MM.1S (cell line): ENCODE measurements at regions not wholly inside any gene's neighbourhood (a gene's known extent, or its start where the extent isn't known, plus 50 kb on each side); places are given as distances from the start of the nearest gene placed in this dataset.

ENCODE experiments used
- DNase-seq: peaks from one replicate; pipeline ENCODE4 v3.0.0-alpha.2; 2015
- H2AFZ ChIP-seq: fragments of 300-600 bp; sonication (generic); 2 replicates; pipeline ENCODE4 v1.6.0; 2016; ENCODE audit warnings: antibody characterized with exemption, low read length
- H3F3A ChIP-seq: fragments of 300-600 bp; sonication (generic); 2 replicates; pipeline ENCODE4 v1.6.1; 2016; ENCODE audit warnings: mild to moderate bottlenecking, antibody characterized with exemption, low read length, moderate library complexity, mixed read lengths; ENCODE audit not compliant: insufficient read depth
- H3K27ac ChIP-seq: fragments of 300-600 bp; sonication (generic); 2 replicates; pipeline ENCODE4 v1.5.1; 2016; ENCODE audit warnings: mild to moderate bottlenecking, low read length
- H3K27me3 ChIP-seq: fragments of 300-600 bp; sonication (generic); replicated peaks from 2 replicates; pipeline ENCODE4 v1.6.0; 2016; ENCODE audit warnings: low read length; ENCODE audit not compliant: insufficient read depth
- H3K36me3 ChIP-seq: fragments of 300-600 bp; sonication (generic); replicated peaks from 2 replicates; pipeline ENCODE4 v1.6.1; 2016; ENCODE audit warnings: mild to moderate bottlenecking, low read length, mixed read lengths; ENCODE audit not compliant: insufficient read depth
- H3K4me1 ChIP-seq: fragments of 300-600 bp; sonication (generic); 2 replicates; pipeline ENCODE4 v1.6.1; 2016; ENCODE audit warnings: low read length, mixed read lengths
- H3K4me2 ChIP-seq: fragments of 300-600 bp; sonication (generic); 2 replicates; pipeline ENCODE4 v1.6.0; 2016; ENCODE audit warnings: low read depth, low read length
- H3K4me3 ChIP-seq: fragments of 300-600 bp; sonication (generic); 2 replicates; pipeline ENCODE4 v1.5.1; 2016; ENCODE audit warnings: low read length, mixed read lengths
- H3K79me2 ChIP-seq: fragments of 300-600 bp; sonication (generic); 2 replicates; pipeline ENCODE4 v1.6.1; 2016; ENCODE audit warnings: mixed run types, low read length, mixed read lengths
- H3K9ac ChIP-seq: fragments of 300-600 bp; sonication (generic); 2 replicates; pipeline ENCODE4 v1.6.1; 2016; ENCODE audit warnings: low read length, mixed read lengths
- H3K9me2 ChIP-seq: fragments of 300-600 bp; sonication (generic); replicated peaks from 2 replicates; pipeline ENCODE4 v1.6.1; 2016; ENCODE audit warnings: mild to moderate bottlenecking, low read length, mixed read lengths; ENCODE audit not compliant: insufficient read depth
- H3K9me3 ChIP-seq: fragments of 300-600 bp; sonication (generic); replicated peaks from 2 replicates; pipeline ENCODE4 v1.6.1; 2016; ENCODE audit warnings: mild to moderate bottlenecking, low read length, mixed read lengths; ENCODE audit not compliant: insufficient read depth
- H4K20me1 ChIP-seq: fragments of 300-600 bp; sonication (generic); 2 replicates; pipeline ENCODE4 v1.6.1; 2016; ENCODE audit warnings: mild to moderate bottlenecking, low read length, moderate library complexity, mixed read lengths; ENCODE audit not compliant: insufficient read depth
- EZH2 ChIP-seq: fragments of 300-600 bp; sonication (generic); optimal IDR thresholded peaks from 2 replicates; pipeline ENCODE3; 2017; ENCODE audit warnings: low read depth, mild to moderate bottlenecking, antibody characterized with exemption, low read length, mixed read lengths
- EZH2phosphoT487 ChIP-seq: fragments of 300-600 bp; sonication (generic); IDR thresholded peaks from 2 replicates; pipeline ENCODE4 v1.6.1; 2018; ENCODE audit warnings: antibody characterized with exemption, low read length
- TF ChIP-seq, protein P1 (sequence below): fragments of 300-600 bp; sonication (generic); IDR thresholded peaks from 2 replicates; pipeline ENCODE4 v1.5.1; 2016; ENCODE audit warnings: antibody characterized with exemption, low read length, mixed read lengths

DNA sequence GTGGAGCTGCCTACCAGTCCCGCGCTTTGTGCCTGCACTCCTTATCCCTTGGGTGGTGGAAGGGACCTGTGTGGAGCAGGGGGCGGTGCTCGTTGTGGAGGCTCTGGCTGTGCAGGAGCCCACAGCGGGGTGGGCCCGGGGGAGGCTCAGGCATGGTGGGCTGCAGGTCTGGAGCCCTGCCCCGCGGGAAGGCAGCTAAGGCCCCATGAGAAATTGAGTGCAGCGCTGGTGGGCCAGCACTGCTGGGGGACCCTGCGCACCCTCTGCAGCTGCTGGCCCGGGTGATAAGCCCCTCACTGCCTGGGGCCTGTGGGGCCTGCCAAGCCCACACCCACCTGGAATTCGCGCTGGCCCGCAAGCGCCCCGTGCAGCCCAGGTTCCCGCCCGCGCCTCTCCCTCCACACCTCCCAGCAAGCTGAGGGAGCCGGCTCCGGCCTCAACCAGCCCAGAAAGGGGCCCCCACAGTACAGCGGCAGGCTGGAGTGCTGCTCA, 859.6 kb upstream of the KCND2 start:
- H3K79me2 ChIP-seq: no peaks in the 10 kb centered on the region
- no peaks in the 10 kb centered on the region for H3K36me3 ChIP-seq
- no peak overlapping the region for H3K4me2 ChIP-seq
- no peaks in the 10 kb centered on the region for H3K9me2 ChIP-seq
- TF ChIP-seq EZH2 (no peak), EZH2phosphoT487 (no peak)
- TF ChIP-seq, protein P1, sequence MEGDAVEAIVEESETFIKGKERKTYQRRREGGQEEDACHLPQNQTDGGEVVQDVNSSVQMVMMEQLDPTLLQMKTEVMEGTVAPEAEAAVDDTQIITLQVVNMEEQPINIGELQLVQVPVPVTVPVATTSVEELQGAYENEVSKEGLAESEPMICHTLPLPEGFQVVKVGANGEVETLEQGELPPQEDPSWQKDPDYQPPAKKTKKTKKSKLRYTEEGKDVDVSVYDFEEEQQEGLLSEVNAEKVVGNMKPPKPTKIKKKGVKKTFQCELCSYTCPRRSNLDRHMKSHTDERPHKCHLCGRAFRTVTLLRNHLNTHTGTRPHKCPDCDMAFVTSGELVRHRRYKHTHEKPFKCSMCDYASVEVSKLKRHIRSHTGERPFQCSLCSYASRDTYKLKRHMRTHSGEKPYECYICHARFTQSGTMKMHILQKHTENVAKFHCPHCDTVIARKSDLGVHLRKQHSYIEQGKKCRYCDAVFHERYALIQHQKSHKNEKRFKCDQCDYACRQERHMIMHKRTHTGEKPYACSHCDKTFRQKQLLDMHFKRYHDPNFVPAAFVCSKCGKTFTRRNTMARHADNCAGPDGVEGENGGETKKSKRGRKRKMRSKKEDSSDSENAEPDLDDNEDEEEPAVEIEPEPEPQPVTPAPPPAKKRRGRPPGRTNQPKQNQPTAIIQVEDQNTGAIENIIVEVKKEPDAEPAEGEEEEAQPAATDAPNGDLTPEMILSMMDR: no peak
- no peak overlapping the region for H3K9ac ChIP-seq
- H4K20me1 ChIP-seq: no peaks in the 10 kb centered on the region
- H3K4me3 ChIP-seq: no peak overlapping the region
- no peak for DNase-seq
- H3K27me3 ChIP-seq: no peaks in the 10 kb centered on the region
- H3K4me1 ChIP-seq: no peaks in the 10 kb centered on the region
- no peak overlapping the region for H2AFZ ChIP-seq
- no peaks in the 10 kb centered on the region for H3F3A ChIP-seq
- no peaks in the 10 kb centered on the region for H3K9me3 ChIP-seq
- H3K27ac ChIP-seq: no peak overlapping the region

DNA sequence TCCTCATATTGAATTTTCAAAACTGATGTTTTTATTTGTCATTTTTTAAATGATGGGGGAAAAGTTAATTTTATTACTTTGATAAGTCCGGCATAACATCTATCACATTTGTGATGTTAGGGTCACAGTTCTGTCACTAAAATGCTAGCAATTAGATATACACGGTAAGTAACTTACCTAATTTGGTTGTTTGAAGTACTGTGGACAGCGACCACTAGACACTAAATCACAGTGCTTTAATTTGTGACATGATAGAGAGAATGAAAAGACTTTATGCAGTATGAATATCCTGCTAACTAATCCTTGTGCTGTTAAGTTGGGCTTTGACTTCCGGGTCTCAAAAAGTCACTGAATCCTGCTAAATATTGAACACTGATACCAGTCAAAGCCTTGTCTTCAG, 857.3 kb upstream of the KCND2 start:
- H3K79me2 ChIP-seq: no peaks in the 10 kb centered on the region
- no peak overlapping the region for H3K4me3 ChIP-seq
- no peaks in the 10 kb centered on the region for H3K36me3 ChIP-seq
- no peak overlapping the region for H3K9ac ChIP-seq
- H3F3A ChIP-seq: no peaks in the 10 kb centered on the region
- no peak overlapping the region for H3K4me2 ChIP-seq
- no peak overlapping the region for H3K27ac ChIP-seq
- no peaks in the 10 kb centered on the region for H3K9me3 ChIP-seq
- no peaks in the 10 kb centered on the region; the same call in 1 of the 2 replicates for H3K9me2 ChIP-seq
- H3K4me1 ChIP-seq: no peaks in the 10 kb centered on the region
- H4K20me1 ChIP-seq: no peaks in the 10 kb centered on the region
- no peak overlapping the region for H2AFZ ChIP-seq
- TF ChIP-seq EZH2 (no peak), EZH2phosphoT487 (no peak)
- TF ChIP-seq, protein P1: no peak
- DNase-seq: no peak
- no peaks in the 10 kb centered on the region for H3K27me3 ChIP-seq

DNA sequence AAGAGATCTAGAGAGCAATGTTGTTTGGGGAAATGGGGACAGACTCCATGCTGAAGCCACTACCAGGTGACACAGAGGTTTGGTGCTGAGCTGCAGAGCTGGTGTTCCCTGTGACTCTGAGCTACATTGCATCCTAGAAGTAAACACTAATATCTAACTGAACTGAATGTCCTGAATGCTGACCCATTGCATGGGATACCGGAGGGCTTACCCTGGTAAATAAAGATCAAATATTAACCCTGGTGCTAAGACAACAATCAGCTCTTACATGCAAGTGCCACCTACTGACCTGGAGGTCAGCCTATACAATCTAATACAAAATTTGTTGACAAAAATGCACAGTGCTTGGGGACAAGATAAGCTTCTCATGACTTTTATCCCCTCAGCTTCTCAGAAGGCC, 851.3 kb upstream of the KCND2 start:
- Histone ChIP-seq H3K9me2 (no peaks in the 10 kb centered on the region; the same call in 1 of the 2 replicates), H3K79me2 (no peaks in the 10 kb centered on the region), H3K4me1 (no peaks in the 10 kb centered on the region), H3F3A (no peaks in the 10 kb centered on the region), H2AFZ (no peak overlapping the region), H4K20me1 (no peaks in the 10 kb centered on the region), H3K9me3 (no peaks in the 10 kb centered on the region), H3K27me3 (no peaks in the 10 kb centered on the region), H3K4me3 (no peak overlapping the region), H3K9ac (no peak overlapping the region), H3K36me3 (no peaks in the 10 kb centered on the region), H3K27ac (no peak overlapping the region), H3K4me2 (no peak overlapping the region)
- DNase-seq: no peak
- TF ChIP-seq EZH2 (no peak), EZH2phosphoT487 (no peak)
- TF ChIP-seq, protein P1: no peak
